ENCODE measurements at regions not wholly inside any gene's neighbourhood (a gene's known extent, or its start where the extent isn't known, plus 50 kb on each side); places are given as distances from the start of the nearest gene placed in this dataset.
"Not testable (repeated sequence)": the region's sequence is repeated elsewhere in the genome, so short reads cannot be mapped to it uniquely, and the experiment has no call there.

- Histone ChIP-seq H3K9me3 (ENCODE audit: control insufficient read depth in 1 of 2, low read length in 2 of 2) (no peaks in the 10 kb centered on the region), H3K27ac (ENCODE audit: low read depth, low read length) (no peak overlapping the region), H3K9ac (ENCODE audit: low read depth in 1 of 2, low read length in 2 of 2) (no peak overlapping the region), H3K4me3 (ENCODE audit: low read depth in 1 of 2, low read length in 2 of 2) (peak overlapping the region in 1 of 2 donors; percentile 7), H3K4me1 (ENCODE audit: control insufficient read depth in 1 of 2, insufficient read depth in 2 of 2, low read length in 2 of 2) (peaks cover 4 to 13% of the 10 kb centered on the region in 2 donors), H3K36me3 (ENCODE audit: control insufficient read depth in 1 of 2, insufficient read depth in 2 of 2, low read length in 2 of 2) (no peaks in the 10 kb centered on the region), H3K27me3 (ENCODE audit: control insufficient read depth in 1 of 2, insufficient read depth in 2 of 2, low read length in 2 of 2) (no peaks in the 10 kb centered on the region)
Measured at GRCh38 chr13:80070024-80070703, 270.8 kb downstream of the SPRY2 start.

GRCh38 chr13:80069374-80069773 is 271.6 kb downstream of the SPRY2 start:
- H3K9me3 ChIP-seq (ENCODE audit: control insufficient read depth in 1 of 2, low read length in 2 of 2), result no peaks in the 10 kb centered on the region
- peaks cover 4 to 13% of the 10 kb centered on the region in 2 donors for H3K4me1 ChIP-seq (ENCODE audit: control insufficient read depth in 1 of 2, insufficient read depth in 2 of 2, low read length in 2 of 2)
- H3K27me3 ChIP-seq (ENCODE audit: control insufficient read depth in 1 of 2, insufficient read depth in 2 of 2, low read length in 2 of 2), result no peaks in the 10 kb centered on the region
- no peak overlapping the region for H3K4me3 ChIP-seq (ENCODE audit: low read depth in 1 of 2, low read length in 2 of 2)
- no peaks in the 10 kb centered on the region for H3K36me3 ChIP-seq (ENCODE audit: control insufficient read depth in 1 of 2, insufficient read depth in 2 of 2, low read length in 2 of 2)
- no peak overlapping the region for H3K27ac ChIP-seq (ENCODE audit: low read depth, low read length)
- no peak overlapping the region for H3K9ac ChIP-seq (ENCODE audit: low read depth in 1 of 2, low read length in 2 of 2)

GRCh38 chr13:80065996-80066395 is 274.9 kb downstream of the SPRY2 start:
- Histone ChIP-seq H3K4me3 (ENCODE audit: low read depth in 1 of 2, low read length in 2 of 2) (no peak overlapping the region), H3K9ac (ENCODE audit: low read depth in 1 of 2, low read length in 2 of 2) (no peak overlapping the region), H3K4me1 (ENCODE audit: control insufficient read depth in 1 of 2, insufficient read depth in 2 of 2, low read length in 2 of 2) (peaks cover 4 to 13% of the 10 kb centered on the region in 2 donors), H3K27me3 (ENCODE audit: control insufficient read depth in 1 of 2, insufficient read depth in 2 of 2, low read length in 2 of 2) (no peaks in the 10 kb centered on the region), H3K9me3 (ENCODE audit: control insufficient read depth in 1 of 2, low read length in 2 of 2) (no peaks in the 10 kb centered on the region), H3K27ac (ENCODE audit: low read depth, low read length) (no peak overlapping the region), H3K36me3 (ENCODE audit: control insufficient read depth in 1 of 2, insufficient read depth in 2 of 2, low read length in 2 of 2) (no peaks in the 10 kb centered on the region)

GRCh38 chr13:80062416-80062815 is 278.5 kb downstream of the SPRY2 start:
- not testable (repeated sequence) for H3K36me3 ChIP-seq (ENCODE audit: control insufficient read depth in 1 of 2, insufficient read depth in 2 of 2, low read length in 2 of 2); H3K4me1 ChIP-seq (ENCODE audit: control insufficient read depth in 1 of 2, insufficient read depth in 2 of 2, low read length in 2 of 2); H3K27ac ChIP-seq (ENCODE audit: low read depth, low read length); H3K9ac ChIP-seq (ENCODE audit: low read depth in 1 of 2, low read length in 2 of 2); H3K9me3 ChIP-seq (ENCODE audit: control insufficient read depth in 1 of 2, low read length in 2 of 2); H3K27me3 ChIP-seq (ENCODE audit: control insufficient read depth in 1 of 2, insufficient read depth in 2 of 2, low read length in 2 of 2); H3K4me3 ChIP-seq (ENCODE audit: low read depth in 1 of 2, low read length in 2 of 2)

- Histone ChIP-seq H3K36me3 (ENCODE audit: control insufficient read depth in 1 of 2, insufficient read depth in 2 of 2, low read length in 2 of 2) (no peaks in the 10 kb centered on the region), H3K4me3 (ENCODE audit: low read depth in 1 of 2, low read length in 2 of 2) (no peak overlapping the region), H3K27me3 (ENCODE audit: control insufficient read depth in 1 of 2, insufficient read depth in 2 of 2, low read length in 2 of 2) (no peaks in the 10 kb centered on the region), H3K4me1 (ENCODE audit: control insufficient read depth in 1 of 2, insufficient read depth in 2 of 2, low read length in 2 of 2) (no peaks in the 10 kb centered on the region), H3K9ac (ENCODE audit: low read depth in 1 of 2, low read length in 2 of 2) (no peak overlapping the region), H3K9me3 (ENCODE audit: control insufficient read depth in 1 of 2, low read length in 2 of 2) (no peaks in the 10 kb centered on the region), H3K27ac (ENCODE audit: low read depth, low read length) (no peak overlapping the region)
Measured at GRCh38 chr13:80059789-80060188, 281.1 kb downstream of the SPRY2 start.

- H3K27me3 ChIP-seq (ENCODE audit: control insufficient read depth in 1 of 2, insufficient read depth in 2 of 2, low read length in 2 of 2), result no peaks in the 10 kb centered on the region
- H3K9ac ChIP-seq (ENCODE audit: low read depth in 1 of 2, low read length in 2 of 2), result no peak overlapping the region
- no peaks in the 10 kb centered on the region for H3K4me1 ChIP-seq (ENCODE audit: control insufficient read depth in 1 of 2, insufficient read depth in 2 of 2, low read length in 2 of 2)
- H3K27ac ChIP-seq (ENCODE audit: low read depth, low read length), result no peak overlapping the region
- H3K9me3 ChIP-seq (ENCODE audit: control insufficient read depth in 1 of 2, low read length in 2 of 2), result no peaks in the 10 kb centered on the region
- no peak overlapping the region for H3K4me3 ChIP-seq (ENCODE audit: low read depth in 1 of 2, low read length in 2 of 2)
- no peaks in the 10 kb centered on the region for H3K36me3 ChIP-seq (ENCODE audit: control insufficient read depth in 1 of 2, insufficient read depth in 2 of 2, low read length in 2 of 2)
Measured at GRCh38 chr13:80058626-80059025, 282.3 kb downstream of the SPRY2 start.

- Histone ChIP-seq H3K4me3 (ENCODE audit: low read depth in 1 of 2, low read length in 2 of 2) (no peak overlapping the region), H3K27me3 (ENCODE audit: control insufficient read depth in 1 of 2, insufficient read depth in 2 of 2, low read length in 2 of 2) (no peaks in the 10 kb centered on the region), H3K9ac (ENCODE audit: low read depth in 1 of 2, low read length in 2 of 2) (no peak overlapping the region), H3K27ac (ENCODE audit: low read depth, low read length) (no peak overlapping the region), H3K36me3 (ENCODE audit: control insufficient read depth in 1 of 2, insufficient read depth in 2 of 2, low read length in 2 of 2) (no peaks in the 10 kb centered on the region), H3K9me3 (ENCODE audit: control insufficient read depth in 1 of 2, low read length in 2 of 2) (no peaks in the 10 kb centered on the region), H3K4me1 (ENCODE audit: control insufficient read depth in 1 of 2, insufficient read depth in 2 of 2, low read length in 2 of 2) (no peaks in the 10 kb centered on the region)
Measured at GRCh38 chr13:80055847-80056246, 285.1 kb downstream of the SPRY2 start.

GRCh38 chr13:80054806-80055205 is 286.1 kb downstream of the SPRY2 start:
- H3K9ac ChIP-seq (ENCODE audit: low read depth in 1 of 2, low read length in 2 of 2), result no peak overlapping the region
- H3K36me3 ChIP-seq (ENCODE audit: control insufficient read depth in 1 of 2, insufficient read depth in 2 of 2, low read length in 2 of 2), result no peaks in the 10 kb centered on the region
- no peaks in the 10 kb centered on the region for H3K27me3 ChIP-seq (ENCODE audit: control insufficient read depth in 1 of 2, insufficient read depth in 2 of 2, low read length in 2 of 2)
- no peak overlapping the region for H3K27ac ChIP-seq (ENCODE audit: low read depth, low read length)
- H3K4me3 ChIP-seq (ENCODE audit: low read depth in 1 of 2, low read length in 2 of 2), result no peak overlapping the region
- H3K9me3 ChIP-seq (ENCODE audit: control insufficient read depth in 1 of 2, low read length in 2 of 2), result no peaks in the 10 kb centered on the region
- H3K4me1 ChIP-seq (ENCODE audit: control insufficient read depth in 1 of 2, insufficient read depth in 2 of 2, low read length in 2 of 2), result no peaks in the 10 kb centered on the region

- no peak overlapping the region for H3K9ac ChIP-seq (ENCODE audit: low read depth in 1 of 2, low read length in 2 of 2)
- no peaks in the 10 kb centered on the region for H3K27me3 ChIP-seq (ENCODE audit: control insufficient read depth in 1 of 2, insufficient read depth in 2 of 2, low read length in 2 of 2)
- H3K27ac ChIP-seq (ENCODE audit: low read depth, low read length), result no peak overlapping the region
- H3K4me1 ChIP-seq (ENCODE audit: control insufficient read depth in 1 of 2, insufficient read depth in 2 of 2, low read length in 2 of 2), result no peaks in the 10 kb centered on the region
- no peaks in the 10 kb centered on the region for H3K36me3 ChIP-seq (ENCODE audit: control insufficient read depth in 1 of 2, insufficient read depth in 2 of 2, low read length in 2 of 2)
- no peak overlapping the region for H3K4me3 ChIP-seq (ENCODE audit: low read depth in 1 of 2, low read length in 2 of 2)
- no peaks in the 10 kb centered on the region for H3K9me3 ChIP-seq (ENCODE audit: control insufficient read depth in 1 of 2, low read length in 2 of 2)
Measured at GRCh38 chr13:80052286-80052685, 288.6 kb downstream of the SPRY2 start.

GRCh38 chr13:80050252-80050651 is 290.7 kb downstream of the SPRY2 start:
- Histone ChIP-seq H3K27ac (ENCODE audit: low read depth, low read length) (no peak overlapping the region), H3K4me1 (ENCODE audit: control insufficient read depth in 1 of 2, insufficient read depth in 2 of 2, low read length in 2 of 2) (no peaks in the 10 kb centered on the region), H3K4me3 (ENCODE audit: low read depth in 1 of 2, low read length in 2 of 2) (no peak overlapping the region), H3K36me3 (ENCODE audit: control insufficient read depth in 1 of 2, insufficient read depth in 2 of 2, low read length in 2 of 2) (no peaks in the 10 kb centered on the region), H3K27me3 (ENCODE audit: control insufficient read depth in 1 of 2, insufficient read depth in 2 of 2, low read length in 2 of 2) (no peaks in the 10 kb centered on the region), H3K9ac (ENCODE audit: low read depth in 1 of 2, low read length in 2 of 2) (no peak overlapping the region), H3K9me3 (ENCODE audit: control insufficient read depth in 1 of 2, low read length in 2 of 2) (no peaks in the 10 kb centered on the region)

GRCh38 chr13:80048802-80049201 is 292.1 kb downstream of the SPRY2 start:
- H3K9me3 ChIP-seq (ENCODE audit: control insufficient read depth in 1 of 2, low read length in 2 of 2), result no peaks in the 10 kb centered on the region
- no peaks in the 10 kb centered on the region for H3K4me1 ChIP-seq (ENCODE audit: control insufficient read depth in 1 of 2, insufficient read depth in 2 of 2, low read length in 2 of 2)
- H3K4me3 ChIP-seq (ENCODE audit: low read depth in 1 of 2, low read length in 2 of 2), result no peak overlapping the region
- no peak overlapping the region for H3K27ac ChIP-seq (ENCODE audit: low read depth, low read length)
- H3K36me3 ChIP-seq (ENCODE audit: control insufficient read depth in 1 of 2, insufficient read depth in 2 of 2, low read length in 2 of 2), result no peaks in the 10 kb centered on the region
- no peaks in the 10 kb centered on the region for H3K27me3 ChIP-seq (ENCODE audit: control insufficient read depth in 1 of 2, insufficient read depth in 2 of 2, low read length in 2 of 2)
- no peak overlapping the region for H3K9ac ChIP-seq (ENCODE audit: low read depth in 1 of 2, low read length in 2 of 2)
